ENCODE measurements at regions not wholly inside any gene's neighbourhood (a gene's known extent, or its start where the extent isn't known, plus 50 kb on each side); places are given as distances from the start of the nearest gene placed in this dataset.

DNA sequence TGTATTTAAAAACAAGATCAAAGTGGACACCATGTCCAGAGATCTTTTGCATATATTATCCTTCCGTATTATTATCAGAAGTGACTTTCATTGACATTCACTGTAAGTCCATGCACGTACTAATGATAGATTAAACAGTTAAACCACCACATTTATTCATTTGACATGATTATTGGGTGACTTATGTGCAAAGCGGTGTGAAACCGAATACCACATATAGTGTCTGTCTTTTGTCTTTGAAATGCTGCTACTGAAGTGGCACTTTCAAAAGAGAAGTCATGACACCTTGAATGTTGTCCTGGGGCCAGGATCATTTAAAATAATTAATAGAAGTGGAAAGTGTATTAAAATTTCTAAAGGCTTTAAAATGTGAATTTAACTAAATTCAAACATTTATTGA is 100.1 kb downstream of the ERCC5 start:
- Histone ChIP-seq H3K9ac (ENCODE audit: insufficient read depth in 1 of 2, low read depth in 2 of 2, low read length in 2 of 2) (no peak overlapping the region), H3K79me2 (ENCODE audit: control insufficient read depth, insufficient read depth, low read length) (no peaks in the 10 kb centered on the region), H3K36me3 (ENCODE audit: control insufficient read depth, insufficient read depth, low read length) (no peaks in the 10 kb centered on the region), H4K20me1 (replicated peaks; ENCODE audit: control insufficient read depth, insufficient read depth, low read length) (no peaks in the 10 kb centered on the region), H3K4me1 (replicated peaks in 1 of 2; ENCODE audit: control insufficient read depth in 2 of 2, insufficient read depth in 2 of 2, low read length in 2 of 2) (no peaks in the 10 kb centered on the region), H3K9me1 (ENCODE audit: control insufficient read depth, insufficient read depth, low read length) (no peaks in the 10 kb centered on the region), H3K27ac (ENCODE audit: extremely low read depth, low read depth, low read length) (no peak overlapping the region), H3K4me2 (ENCODE audit: insufficient read depth, low read length) (no peak overlapping the region), H3K27me3 (ENCODE audit: control insufficient read depth in 2 of 2, insufficient read depth in 2 of 2, low read length in 2 of 2) (no peaks in the 10 kb centered on the region), H3K4me3 (no peak overlapping the region), H3K9me3 (replicated peaks; ENCODE audit: control insufficient read depth, insufficient read depth, low read depth, low read length) (no peaks in the 10 kb centered on the region), H2AFZ (ENCODE audit: low read depth, low read length) (no peak overlapping the region)
- BruUV-seq (replicated peaks) = no TSS peak
- intact Hi-C loops (cut with micrococcal nuclease) = no loop called here
- no peak for DNase-seq (ENCODE audit: extremely low read depth in 1 of 4, low spot score in 3 of 4)
- TF ChIP-seq MAFG (tag; conservative IDR thresholded peaks at IDR 0.05) (no peak), MEF2A (IDR thresholded peaks at IDR 0.05; ENCODE audit: control insufficient read depth, low read depth, low read length) (no peak), STAT5B (CRISPR knock-in tag; IDR thresholded peaks at IDR 0.05) (no peak), ZNF431 (CRISPR knock-in tag; IDR thresholded peaks at IDR 0.05) (no peak), SRSF9 (IDR thresholded peaks at IDR 0.05; ENCODE audit: borderline replicate concordance, low read depth, low read length) (no peak), CC2D1A (IDR thresholded peaks at IDR 0.05) (no peak), KAT8 (IDR thresholded peaks at IDR 0.05; ENCODE audit: low read depth) (no peak), ZNF146 (CRISPR knock-in tag; IDR thresholded peaks at IDR 0.05; ENCODE audit: unreplicated experiment) (no peak), DMBX1 (CRISPR knock-in tag; IDR thresholded peaks at IDR 0.05; ENCODE audit: borderline replicate concordance) (no peak), EGR1 (conservative IDR thresholded peaks at IDR 0.05) (no peak), ZNF830 (CRISPR knock-in tag; IDR thresholded peaks at IDR 0.05) (no peak), ZNF586 (CRISPR knock-in tag; conservative IDR thresholded peaks at IDR 0.05) (no peak), BRD4 (IDR thresholded peaks at IDR 0.05) (no peak), HNRNPUL1 (IDR thresholded peaks at IDR 0.05; ENCODE audit: low read length) (no peak), ZNF699 (CRISPR knock-in tag; IDR thresholded peaks at IDR 0.05; ENCODE audit: insufficient replicate concordance) (no peak), ZNF24 (IDR thresholded peaks at IDR 0.05) (no peak), RBM39 (optimal IDR thresholded peaks at IDR 0.05; ENCODE audit: low read depth, low read length) (no peak)
- TF ChIP-seq, protein P1, sequence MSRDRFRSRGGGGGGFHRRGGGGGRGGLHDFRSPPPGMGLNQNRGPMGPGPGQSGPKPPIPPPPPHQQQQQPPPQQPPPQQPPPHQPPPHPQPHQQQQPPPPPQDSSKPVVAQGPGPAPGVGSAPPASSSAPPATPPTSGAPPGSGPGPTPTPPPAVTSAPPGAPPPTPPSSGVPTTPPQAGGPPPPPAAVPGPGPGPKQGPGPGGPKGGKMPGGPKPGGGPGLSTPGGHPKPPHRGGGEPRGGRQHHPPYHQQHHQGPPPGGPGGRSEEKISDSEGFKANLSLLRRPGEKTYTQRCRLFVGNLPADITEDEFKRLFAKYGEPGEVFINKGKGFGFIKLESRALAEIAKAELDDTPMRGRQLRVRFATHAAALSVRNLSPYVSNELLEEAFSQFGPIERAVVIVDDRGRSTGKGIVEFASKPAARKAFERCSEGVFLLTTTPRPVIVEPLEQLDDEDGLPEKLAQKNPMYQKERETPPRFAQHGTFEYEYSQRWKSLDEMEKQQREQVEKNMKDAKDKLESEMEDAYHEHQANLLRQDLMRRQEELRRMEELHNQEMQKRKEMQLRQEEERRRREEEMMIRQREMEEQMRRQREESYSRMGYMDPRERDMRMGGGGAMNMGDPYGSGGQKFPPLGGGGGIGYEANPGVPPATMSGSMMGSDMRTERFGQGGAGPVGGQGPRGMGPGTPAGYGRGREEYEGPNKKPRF (IDR thresholded peaks at IDR 0.05; ENCODE audit: low read depth, low read length) = no peak
- TF ChIP-seq, protein P2, sequence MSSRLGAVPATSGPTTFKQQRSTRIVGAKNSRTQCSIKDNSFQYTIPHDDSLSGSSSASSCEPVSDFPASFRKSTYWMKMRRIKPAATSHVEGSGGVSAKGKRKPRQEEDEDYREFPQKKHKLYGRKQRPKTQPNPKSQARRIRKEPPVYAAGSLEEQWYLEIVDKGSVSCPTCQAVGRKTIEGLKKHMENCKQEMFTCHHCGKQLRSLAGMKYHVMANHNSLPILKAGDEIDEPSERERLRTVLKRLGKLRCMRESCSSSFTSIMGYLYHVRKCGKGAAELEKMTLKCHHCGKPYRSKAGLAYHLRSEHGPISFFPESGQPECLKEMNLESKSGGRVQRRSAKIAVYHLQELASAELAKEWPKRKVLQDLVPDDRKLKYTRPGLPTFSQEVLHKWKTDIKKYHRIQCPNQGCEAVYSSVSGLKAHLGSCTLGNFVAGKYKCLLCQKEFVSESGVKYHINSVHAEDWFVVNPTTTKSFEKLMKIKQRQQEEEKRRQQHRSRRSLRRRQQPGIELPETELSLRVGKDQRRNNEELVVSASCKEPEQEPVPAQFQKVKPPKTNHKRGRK (tag; IDR thresholded peaks at IDR 0.05) = no peak
- TF ChIP-seq, protein P3, sequence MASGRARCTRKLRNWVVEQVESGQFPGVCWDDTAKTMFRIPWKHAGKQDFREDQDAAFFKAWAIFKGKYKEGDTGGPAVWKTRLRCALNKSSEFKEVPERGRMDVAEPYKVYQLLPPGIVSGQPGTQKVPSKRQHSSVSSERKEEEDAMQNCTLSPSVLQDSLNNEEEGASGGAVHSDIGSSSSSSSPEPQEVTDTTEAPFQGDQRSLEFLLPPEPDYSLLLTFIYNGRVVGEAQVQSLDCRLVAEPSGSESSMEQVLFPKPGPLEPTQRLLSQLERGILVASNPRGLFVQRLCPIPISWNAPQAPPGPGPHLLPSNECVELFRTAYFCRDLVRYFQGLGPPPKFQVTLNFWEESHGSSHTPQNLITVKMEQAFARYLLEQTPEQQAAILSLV (tag; IDR thresholded peaks at IDR 0.05) = no peak
- ChIA-PET POLR2A (no interaction called here), CTCF (ENCODE audit: low intra/inter-chr PET ratio) (no interaction called here)
- no peak for ATAC-seq
- in situ Hi-C loops (cut with MboI) = no loop called here
- 0% methylated on average over 4 of the region's 4 CpGs for WGBS (ENCODE audit: insufficient coverage, low coverage, missing lambda C conversion rate)
- FAIRE-seq = no peak

Data from K562 (cell line).